CD4-positive, alpha-beta T cell treated with Interleukin-12 subunit alpha and Interleukin-12 subunit beta, for 1 hour (primary cell): ENCODE measurements at regions not wholly inside any gene's neighbourhood (a gene's known extent, or its start where the extent isn't known, plus 50 kb on each side); places are given as distances from the start of the nearest gene placed in this dataset.
A peak's percentile ranks its signal among the peaks of the same experiment; 100 is the strongest.

ENCODE experiments used
- DNase-seq: peaks from one replicate; pipeline ENCODE4 v3.0.0-alpha.2; 2020

- no peak for DNase-seq
Observed at GRCh38 chr1:168454211-168454815, 89.5 kb downstream of the XCL2 start.

- DNase-seq = no peak
Observed at GRCh38 chr1:168453056-168453455, 90.7 kb downstream of the XCL2 start.

- DNase-seq = no peak
Observed at GRCh38 chr1:168452329-168452728, 91.5 kb downstream of the XCL2 start.

GRCh38 chr1:168447871-168448270, 95.9 kb downstream of the XCL2 start:
- DNase-seq = no peak

- DNase-seq = no peak
Observed at GRCh38 chr1:168446081-168446480, 97.7 kb downstream of the XCL2 start.

GRCh38 chr1:168443899-168444298, 99.9 kb downstream of the XCL2 start:
- DNase-seq = peak; percentile 39

GRCh38 chr1:168443356-168443755, 100.4 kb downstream of the XCL2 start:
- no peak for DNase-seq

- no peak for DNase-seq
Observed at GRCh38 chr1:168442931-168443330, 100.9 kb downstream of the XCL2 start.

- DNase-seq = no peak
Observed at GRCh38 chr1:168441745-168442144, 102.1 kb downstream of the XCL2 start.

- DNase-seq = peak; percentile 86
Observed at GRCh38 chr1:168439456-168440375, 104.1 kb downstream of the XCL2 start.

GRCh38 chr1:168438626-168439025, 105.2 kb downstream of the XCL2 start:
- no peak for DNase-seq

GRCh38 chr1:168437821-168438220, 106.0 kb downstream of the XCL2 start:
- DNase-seq = no peak

GRCh38 chr1:168435439-168435838, 108.4 kb downstream of the XCL2 start:
- DNase-seq = no peak

- DNase-seq = no peak
Observed at GRCh38 chr1:168433238-168433637, 110.6 kb downstream of the XCL2 start.

GRCh38 chr1:168431882-168432281, 111.9 kb downstream of the XCL2 start:
- DNase-seq = no peak

- DNase-seq = no peak
Observed at GRCh38 chr1:168430321-168430720, 113.5 kb downstream of the XCL2 start.

- no peak for DNase-seq
Observed at GRCh38 chr1:168428063-168428731, 115.6 kb downstream of the XCL2 start.

GRCh38 chr1:168427051-168427450, 116.7 kb downstream of the XCL2 start:
- no peak for DNase-seq

- DNase-seq = no peak
Observed at GRCh38 chr1:168424281-168424680, 119.5 kb downstream of the XCL2 start.

GRCh38 chr1:168422203-168422847, 121.5 kb downstream of the XCL2 start:
- DNase-seq = no peak

GRCh38 chr1:168421399-168422004, 122.3 kb downstream of the XCL2 start:
- DNase-seq = peak; percentile 64

GRCh38 chr1:168420177-168420576, 123.6 kb downstream of the XCL2 start:
- no peak for DNase-seq

GRCh38 chr1:168419736-168420135, 124.1 kb downstream of the XCL2 start:
- DNase-seq = no peak
